OCI-LY1 (cell line): ENCODE measurements at regions not wholly inside any gene's neighbourhood (a gene's known extent, or its start where the extent isn't known, plus 50 kb on each side); places are given as distances from the start of the nearest gene placed in this dataset.

Source experiments
- EZH2 ChIP-seq: fragments of 200-600 bp; sonication (generic), shearing (Covaris generic); IDR thresholded peaks from 2 replicates; pipeline ENCODE4 v1.8.0; 2017; ENCODE audit warnings: borderline replicate concordance, mixed run types, mild to moderate bottlenecking, antibody characterized with exemption, low read length, moderate library complexity, mixed read lengths
- TF ChIP-seq, protein P1 (sequence below): fragments of 200-600 bp; sonication (generic), shearing (Covaris generic); IDR thresholded peaks from 2 replicates; pipeline ENCODE4 v1.5.1; 2017; ENCODE audit warnings: mild to moderate bottlenecking, antibody characterized with exemption, low read length, moderate library complexity, mixed read lengths

DNA sequence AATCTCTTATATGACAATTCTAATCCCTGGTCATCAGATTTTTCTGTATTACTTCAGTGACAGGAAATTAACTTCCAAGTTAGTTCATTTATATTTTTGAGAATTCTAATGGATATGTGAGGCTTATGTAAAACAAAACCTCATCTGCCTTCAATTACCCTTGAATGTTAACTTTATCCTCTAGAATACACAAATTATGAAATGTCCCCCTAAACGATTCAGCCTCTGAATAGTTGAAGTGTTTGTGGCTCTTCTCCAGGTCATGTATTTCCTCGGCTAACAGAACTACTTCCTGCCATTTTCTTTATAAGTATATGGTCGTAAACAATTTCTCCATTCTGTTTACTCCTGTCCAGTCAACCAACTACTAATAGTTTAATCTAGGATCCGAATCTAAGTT is 401.3 kb downstream of the PCDH10 start:
- TF ChIP-seq, protein P1, sequence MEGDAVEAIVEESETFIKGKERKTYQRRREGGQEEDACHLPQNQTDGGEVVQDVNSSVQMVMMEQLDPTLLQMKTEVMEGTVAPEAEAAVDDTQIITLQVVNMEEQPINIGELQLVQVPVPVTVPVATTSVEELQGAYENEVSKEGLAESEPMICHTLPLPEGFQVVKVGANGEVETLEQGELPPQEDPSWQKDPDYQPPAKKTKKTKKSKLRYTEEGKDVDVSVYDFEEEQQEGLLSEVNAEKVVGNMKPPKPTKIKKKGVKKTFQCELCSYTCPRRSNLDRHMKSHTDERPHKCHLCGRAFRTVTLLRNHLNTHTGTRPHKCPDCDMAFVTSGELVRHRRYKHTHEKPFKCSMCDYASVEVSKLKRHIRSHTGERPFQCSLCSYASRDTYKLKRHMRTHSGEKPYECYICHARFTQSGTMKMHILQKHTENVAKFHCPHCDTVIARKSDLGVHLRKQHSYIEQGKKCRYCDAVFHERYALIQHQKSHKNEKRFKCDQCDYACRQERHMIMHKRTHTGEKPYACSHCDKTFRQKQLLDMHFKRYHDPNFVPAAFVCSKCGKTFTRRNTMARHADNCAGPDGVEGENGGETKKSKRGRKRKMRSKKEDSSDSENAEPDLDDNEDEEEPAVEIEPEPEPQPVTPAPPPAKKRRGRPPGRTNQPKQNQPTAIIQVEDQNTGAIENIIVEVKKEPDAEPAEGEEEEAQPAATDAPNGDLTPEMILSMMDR = no peak
- TF ChIP-seq EZH2 = no peak
